WTC11 (cell line): ENCODE measurements at regions not wholly inside any gene's neighbourhood (a gene's known extent, or its start where the extent isn't known, plus 50 kb on each side); places are given as distances from the start of the nearest gene placed in this dataset.

ENCODE experiments used
- ATAC-seq: fragments of 200-7000 bp; cut with Tn5 transposase; 2 replicates; pipeline ENCODE4 v1.10.0; 2021; ENCODE audit warnings: mild to moderate bottlenecking, moderate library complexity
- CTCF ChIA-PET: fragments of 300-600 bp; sonication (Branson Sonifier 250); formaldehyde crosslinking; loops from one replicate; lab custom pipeline; 2021; ENCODE audit warnings: antibody characterized with exemption; lab: Charles Lee
- POLR2A ChIA-PET: fragments of 350-600 bp; sonication (Branson Sonifier 250); formaldehyde crosslinking; loops from one replicate; lab custom pipeline; 2021; ENCODE audit warnings: antibody characterized with exemption; lab: Charles Lee
- DNase-seq: peaks from one replicate; pipeline ENCODE4 v3.0.0; 2021; ENCODE audit warnings: low spot score
- H3K27ac Mint-ChIP-seq: 2 replicates; pipeline ENCODE4 v1.8.0; 2021; ENCODE audit warnings: mixed read lengths
- H3K27me3 Mint-ChIP-seq: 2 replicates; pipeline ENCODE4 v1.8.0; 2021; ENCODE audit warnings: low read depth, mild to moderate bottlenecking, moderate library complexity, mixed read lengths
- H3K36me3 Mint-ChIP-seq: 2 replicates; pipeline ENCODE4 v1.8.0; 2021; ENCODE audit warnings: mixed read lengths
- H3K4me1 Mint-ChIP-seq: 2 replicates; pipeline ENCODE4 v1.8.0; 2022; ENCODE audit warnings: mixed read lengths
- H3K4me3 Mint-ChIP-seq: 2 replicates; pipeline ENCODE4 v1.8.0; 2021; ENCODE audit warnings: mild to moderate bottlenecking, moderate library complexity, mixed read lengths
- H3K9me3 Mint-ChIP-seq: 2 replicates; pipeline ENCODE4 v1.8.0; 2021; ENCODE audit warnings: mixed read lengths
- ARID4B ChIP-seq: sonication (generic); formaldehyde crosslinking; IDR thresholded peaks from 2 replicates; pipeline ENCODE4 v1.8.0; 2023; ENCODE audit warnings: missing genetic modification reagents, mild to moderate bottlenecking, borderline replicate concordance
- ATF3 ChIP-seq: sonication (generic); formaldehyde crosslinking; conservative IDR thresholded peaks from 2 replicates; pipeline ENCODE4 v1.8.1; 2022; ENCODE audit warnings: mild to moderate bottlenecking, missing genetic modification reagents
- CBFB ChIP-seq: sonication (generic); formaldehyde crosslinking; IDR thresholded peaks from 2 replicates; pipeline ENCODE4 v1.8.1; 2022; ENCODE audit warnings: mild to moderate bottlenecking, low read depth, missing genetic modification reagents
- CREM ChIP-seq: sonication (generic); formaldehyde crosslinking; IDR thresholded peaks from 2 replicates; pipeline ENCODE4 v1.8.1; 2022; ENCODE audit warnings: mild to moderate bottlenecking, missing genetic modification reagents, moderate library complexity
- E2F4 ChIP-seq: sonication (generic); formaldehyde crosslinking; IDR thresholded peaks from 2 replicates; pipeline ENCODE4 v1.8.1; 2022; ENCODE audit warnings: low read depth, mild to moderate bottlenecking, moderate library complexity, missing genetic modification reagents, borderline replicate concordance
- FOXP4 ChIP-seq: sonication (generic); formaldehyde crosslinking; IDR thresholded peaks from 2 replicates; pipeline ENCODE4 v1.8.0; 2022; ENCODE audit warnings: mild to moderate bottlenecking, missing genetic modification reagents
- GABPB1 ChIP-seq: sonication (generic); formaldehyde crosslinking; IDR thresholded peaks from 2 replicates; pipeline ENCODE4 v1.8.1; 2023; ENCODE audit warnings: mild to moderate bottlenecking, missing genetic modification reagents
- GTF2I ChIP-seq: fragments of 250-450 bp; sonication (Bioruptor Pico); conservative IDR thresholded peaks from 2 replicates; pipeline ENCODE4 v1.4.0; 2021; ENCODE audit warnings: mild to moderate bottlenecking
- HMGA2 ChIP-seq: fragments of 250-450 bp; sonication (Bioruptor Pico); IDR thresholded peaks from 2 replicates; pipeline ENCODE4 v1.4.0; 2021; ENCODE audit warnings: mild to moderate bottlenecking, moderate library complexity
- HMGXB4 ChIP-seq: sonication (generic); formaldehyde crosslinking; IDR thresholded peaks from 2 replicates; pipeline ENCODE4 v1.8.1; 2023; ENCODE audit warnings: mild to moderate bottlenecking, moderate library complexity, missing genetic modification reagents
- NFYB ChIP-seq: sonication (generic); formaldehyde crosslinking; conservative IDR thresholded peaks from 2 replicates; pipeline ENCODE4 v1.8.0; 2022; ENCODE audit warnings: low read depth, missing genetic modification reagents
- RELA ChIP-seq: sonication (generic); formaldehyde crosslinking; IDR thresholded peaks from 2 replicates; pipeline ENCODE4 v1.8.1; 2022; ENCODE audit warnings: missing genetic modification reagents, mild to moderate bottlenecking, borderline replicate concordance
- TP53 ChIP-seq: sonication (generic); formaldehyde crosslinking; IDR thresholded peaks from 2 replicates; pipeline ENCODE4 v1.8.1; 2023; ENCODE audit warnings: mild to moderate bottlenecking, missing genetic modification reagents
- ZBTB43 ChIP-seq: sonication (generic); formaldehyde crosslinking; IDR thresholded peaks from 2 replicates; pipeline ENCODE4 v1.8.1; 2023; ENCODE audit warnings: mild to moderate bottlenecking, missing genetic modification reagents
- ZNF232 ChIP-seq: sonication (generic); formaldehyde crosslinking; IDR thresholded peaks from 2 replicates; pipeline ENCODE4 v1.8.0; 2022; ENCODE audit warnings: mild to moderate bottlenecking, missing genetic modification reagents
- ZNF423 ChIP-seq: fragments of 250-450 bp; sonication (Bioruptor Pico); IDR thresholded peaks from 2 replicates; pipeline ENCODE4 v2.1.2; 2022; ENCODE audit warnings: mild to moderate bottlenecking, moderate library complexity
- ZNF425 ChIP-seq: fragments of 250-450 bp; sonication (Bioruptor Pico); conservative IDR thresholded peaks from 2 replicates; pipeline ENCODE4 v1.9.0; 2021; ENCODE audit warnings: mild to moderate bottlenecking

- no peak for TF ChIP-seq NFYB (CRISPR knock-in tag)
- no peak for TF ChIP-seq ZNF423
- no peak for TF ChIP-seq HMGA2 (CRISPR knock-in tag)
Observed at GRCh38 chr11:109857637-109858036, 235.6 kb upstream of the ZC3H12C start (continued).

- Mint-ChIP-seq H3K9me3 (no peaks in the 10 kb centered on the region), H3K27ac (no peak overlapping the region), H3K27me3 (no peaks in the 10 kb centered on the region; the same call in 1 of the 2 replicates), H3K4me3 (no peak overlapping the region), H3K4me1 (no peaks in the 10 kb centered on the region; the same call in 1 of the 2 replicates), H3K36me3 (no peaks in the 10 kb centered on the region)
- CTCF ChIA-PET: no interaction called here
- TF ChIP-seq GTF2I (CRISPR knock-in tag) (no peak), RELA (CRISPR knock-in tag) (no peak), E2F4 (CRISPR knock-in tag) (no peak), CREM (CRISPR knock-in tag) (no peak), CBFB (CRISPR knock-in tag) (no peak), GABPB1 (CRISPR knock-in tag) (no peak), TP53 (no peak), ZNF425 (CRISPR knock-in tag) (no peak), HMGXB4 (CRISPR knock-in tag) (no peak), ATF3 (CRISPR knock-in tag) (no peak), ZNF232 (CRISPR knock-in tag) (no peak), FOXP4 (CRISPR knock-in tag) (no peak)
- DNase-seq: no peak
- POLR2A ChIA-PET: no interaction called here
- peak; percentile 30; the same call in 1 of the 2 replicates for ATAC-seq
Observed at GRCh38 chr11:109858152-109858551, 235.0 kb upstream of the ZC3H12C start.

GRCh38 chr11:109859045-109859724, 234.0 kb upstream of the ZC3H12C start:
- Mint-ChIP-seq H3K4me1 (peaks cover 4% of the 10 kb centered on the region), H3K9me3 (no peaks in the 10 kb centered on the region), H3K4me3 (no peak overlapping the region), H3K27me3 (no peaks in the 10 kb centered on the region; the same call in 1 of the 2 replicates), H3K36me3 (no peaks in the 10 kb centered on the region), H3K27ac (no peak overlapping the region)
- TF ChIP-seq ARID4B (no peak), HMGA2 (CRISPR knock-in tag) (no peak), ZBTB43 (CRISPR knock-in tag) (no peak)
- POLR2A ChIA-PET: no interaction called here
- ATAC-seq: no peak
- CTCF ChIA-PET: interaction anchor here (0.7 kb wide), 1 partner anchor 80 kb away, joined by 3 read pairs; no protein-coding TSS in a partner anchor
- DNase-seq: no peak
